ENCODE measurements at regions not wholly inside any gene's neighbourhood (a gene's known extent, or its start where the extent isn't known, plus 50 kb on each side); places are given as distances from the start of the nearest gene placed in this dataset.

DNA sequence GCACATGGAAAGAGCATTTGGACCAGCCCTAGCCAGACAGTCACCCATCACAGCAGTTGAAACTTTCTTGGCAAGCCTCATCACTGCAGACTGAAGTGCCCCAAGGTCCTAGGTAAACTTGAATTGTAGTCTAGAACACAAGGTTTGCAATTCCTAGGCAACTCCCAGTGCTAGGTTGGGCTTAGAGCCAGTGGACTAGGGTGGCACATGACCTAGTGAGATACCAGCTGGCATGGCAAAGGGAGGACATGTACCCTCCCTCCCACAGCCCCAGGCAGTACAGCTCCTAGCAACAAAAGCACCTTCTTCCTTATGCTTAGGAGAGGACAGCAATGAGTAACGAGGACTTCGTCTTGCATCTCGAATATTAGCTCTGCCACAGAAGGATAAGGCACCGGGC is 889.5 kb downstream of the JRKL start:
- no peaks in the 10 kb centered on the region for H3K9me3 Mint-ChIP-seq
- H3K4me3 ChIP-seq, result no peak overlapping the region
- no peaks in the 10 kb centered on the region for H3K4me1 Mint-ChIP-seq
- no peak overlapping the region for H3K4me3 Mint-ChIP-seq
- H3K79me2 ChIP-seq (replicated peaks; ENCODE audit: insufficient read depth), result no peaks in the 10 kb centered on the region
- H3K9me2 ChIP-seq (ENCODE audit: insufficient read depth), result no peaks in the 10 kb centered on the region; the same call in 1 of the 2 replicates
- H3K4me2 ChIP-seq, result no peak overlapping the region
- H3F3A ChIP-seq (replicated peaks; ENCODE audit: low read depth), result no peaks in the 10 kb centered on the region
- no peak overlapping the region for H3K27ac Mint-ChIP-seq
- H3K27me3 ChIP-seq (ENCODE audit: insufficient read depth), result no peaks in the 10 kb centered on the region
- no peak overlapping the region for H3K27ac ChIP-seq (ENCODE audit: low read depth)
- no peaks in the 10 kb centered on the region for H3K4me1 ChIP-seq (ENCODE audit: insufficient read depth)
- no peaks in the 10 kb centered on the region for H3K36me3 ChIP-seq (ENCODE audit: insufficient read depth)
- H3K27me3 Mint-ChIP-seq (ENCODE audit: insufficient read depth, low read depth, poor library complexity), result no peaks in the 10 kb centered on the region
- TF ChIP-seq EZH2phosphoT487 (IDR thresholded peaks at IDR 0.05; ENCODE audit: unreplicated experiment) (no peak), ZNF331 (CRISPR knock-in tag; IDR thresholded peaks at IDR 0.05; ENCODE audit: low read depth) (no peak), POLR2AphosphoS5 (IDR thresholded peaks at IDR 0.05; ENCODE audit: low read depth) (no peak), STAT1 (IDR thresholded peaks at IDR 0.05; ENCODE audit: unreplicated experiment) (no peak), EZH2 (IDR thresholded peaks at IDR 0.05; ENCODE audit: low read depth, unreplicated experiment) (no peak), NANOG (IDR thresholded peaks at IDR 0.05; ENCODE audit: borderline replicate concordance) (no peak), JUNB (IDR thresholded peaks at IDR 0.05; ENCODE audit: unreplicated experiment) (no peak), ZNF114 (CRISPR knock-in tag; IDR thresholded peaks at IDR 0.05) (no peak), CREB1 (CRISPR knock-in tag; IDR thresholded peaks at IDR 0.05; ENCODE audit: low read depth) (no peak)
- TF ChIP-seq, protein P1, sequence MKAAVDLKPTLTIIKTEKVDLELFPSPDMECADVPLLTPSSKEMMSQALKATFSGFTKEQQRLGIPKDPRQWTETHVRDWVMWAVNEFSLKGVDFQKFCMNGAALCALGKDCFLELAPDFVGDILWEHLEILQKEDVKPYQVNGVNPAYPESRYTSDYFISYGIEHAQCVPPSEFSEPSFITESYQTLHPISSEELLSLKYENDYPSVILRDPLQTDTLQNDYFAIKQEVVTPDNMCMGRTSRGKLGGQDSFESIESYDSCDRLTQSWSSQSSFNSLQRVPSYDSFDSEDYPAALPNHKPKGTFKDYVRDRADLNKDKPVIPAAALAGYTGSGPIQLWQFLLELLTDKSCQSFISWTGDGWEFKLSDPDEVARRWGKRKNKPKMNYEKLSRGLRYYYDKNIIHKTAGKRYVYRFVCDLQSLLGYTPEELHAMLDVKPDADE (IDR thresholded peaks at IDR 0.05), result no peak
- TF ChIP-seq, protein P2, sequence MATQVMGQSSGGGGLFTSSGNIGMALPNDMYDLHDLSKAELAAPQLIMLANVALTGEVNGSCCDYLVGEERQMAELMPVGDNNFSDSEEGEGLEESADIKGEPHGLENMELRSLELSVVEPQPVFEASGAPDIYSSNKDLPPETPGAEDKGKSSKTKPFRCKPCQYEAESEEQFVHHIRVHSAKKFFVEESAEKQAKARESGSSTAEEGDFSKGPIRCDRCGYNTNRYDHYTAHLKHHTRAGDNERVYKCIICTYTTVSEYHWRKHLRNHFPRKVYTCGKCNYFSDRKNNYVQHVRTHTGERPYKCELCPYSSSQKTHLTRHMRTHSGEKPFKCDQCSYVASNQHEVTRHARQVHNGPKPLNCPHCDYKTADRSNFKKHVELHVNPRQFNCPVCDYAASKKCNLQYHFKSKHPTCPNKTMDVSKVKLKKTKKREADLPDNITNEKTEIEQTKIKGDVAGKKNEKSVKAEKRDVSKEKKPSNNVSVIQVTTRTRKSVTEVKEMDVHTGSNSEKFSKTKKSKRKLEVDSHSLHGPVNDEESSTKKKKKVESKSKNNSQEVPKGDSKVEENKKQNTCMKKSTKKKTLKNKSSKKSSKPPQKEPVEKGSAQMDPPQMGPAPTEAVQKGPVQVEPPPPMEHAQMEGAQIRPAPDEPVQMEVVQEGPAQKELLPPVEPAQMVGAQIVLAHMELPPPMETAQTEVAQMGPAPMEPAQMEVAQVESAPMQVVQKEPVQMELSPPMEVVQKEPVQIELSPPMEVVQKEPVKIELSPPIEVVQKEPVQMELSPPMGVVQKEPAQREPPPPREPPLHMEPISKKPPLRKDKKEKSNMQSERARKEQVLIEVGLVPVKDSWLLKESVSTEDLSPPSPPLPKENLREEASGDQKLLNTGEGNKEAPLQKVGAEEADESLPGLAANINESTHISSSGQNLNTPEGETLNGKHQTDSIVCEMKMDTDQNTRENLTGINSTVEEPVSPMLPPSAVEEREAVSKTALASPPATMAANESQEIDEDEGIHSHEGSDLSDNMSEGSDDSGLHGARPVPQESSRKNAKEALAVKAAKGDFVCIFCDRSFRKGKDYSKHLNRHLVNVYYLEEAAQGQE (IDR thresholded peaks at IDR 0.05; ENCODE audit: unreplicated experiment), result no peak
- TF ChIP-seq, protein P3, sequence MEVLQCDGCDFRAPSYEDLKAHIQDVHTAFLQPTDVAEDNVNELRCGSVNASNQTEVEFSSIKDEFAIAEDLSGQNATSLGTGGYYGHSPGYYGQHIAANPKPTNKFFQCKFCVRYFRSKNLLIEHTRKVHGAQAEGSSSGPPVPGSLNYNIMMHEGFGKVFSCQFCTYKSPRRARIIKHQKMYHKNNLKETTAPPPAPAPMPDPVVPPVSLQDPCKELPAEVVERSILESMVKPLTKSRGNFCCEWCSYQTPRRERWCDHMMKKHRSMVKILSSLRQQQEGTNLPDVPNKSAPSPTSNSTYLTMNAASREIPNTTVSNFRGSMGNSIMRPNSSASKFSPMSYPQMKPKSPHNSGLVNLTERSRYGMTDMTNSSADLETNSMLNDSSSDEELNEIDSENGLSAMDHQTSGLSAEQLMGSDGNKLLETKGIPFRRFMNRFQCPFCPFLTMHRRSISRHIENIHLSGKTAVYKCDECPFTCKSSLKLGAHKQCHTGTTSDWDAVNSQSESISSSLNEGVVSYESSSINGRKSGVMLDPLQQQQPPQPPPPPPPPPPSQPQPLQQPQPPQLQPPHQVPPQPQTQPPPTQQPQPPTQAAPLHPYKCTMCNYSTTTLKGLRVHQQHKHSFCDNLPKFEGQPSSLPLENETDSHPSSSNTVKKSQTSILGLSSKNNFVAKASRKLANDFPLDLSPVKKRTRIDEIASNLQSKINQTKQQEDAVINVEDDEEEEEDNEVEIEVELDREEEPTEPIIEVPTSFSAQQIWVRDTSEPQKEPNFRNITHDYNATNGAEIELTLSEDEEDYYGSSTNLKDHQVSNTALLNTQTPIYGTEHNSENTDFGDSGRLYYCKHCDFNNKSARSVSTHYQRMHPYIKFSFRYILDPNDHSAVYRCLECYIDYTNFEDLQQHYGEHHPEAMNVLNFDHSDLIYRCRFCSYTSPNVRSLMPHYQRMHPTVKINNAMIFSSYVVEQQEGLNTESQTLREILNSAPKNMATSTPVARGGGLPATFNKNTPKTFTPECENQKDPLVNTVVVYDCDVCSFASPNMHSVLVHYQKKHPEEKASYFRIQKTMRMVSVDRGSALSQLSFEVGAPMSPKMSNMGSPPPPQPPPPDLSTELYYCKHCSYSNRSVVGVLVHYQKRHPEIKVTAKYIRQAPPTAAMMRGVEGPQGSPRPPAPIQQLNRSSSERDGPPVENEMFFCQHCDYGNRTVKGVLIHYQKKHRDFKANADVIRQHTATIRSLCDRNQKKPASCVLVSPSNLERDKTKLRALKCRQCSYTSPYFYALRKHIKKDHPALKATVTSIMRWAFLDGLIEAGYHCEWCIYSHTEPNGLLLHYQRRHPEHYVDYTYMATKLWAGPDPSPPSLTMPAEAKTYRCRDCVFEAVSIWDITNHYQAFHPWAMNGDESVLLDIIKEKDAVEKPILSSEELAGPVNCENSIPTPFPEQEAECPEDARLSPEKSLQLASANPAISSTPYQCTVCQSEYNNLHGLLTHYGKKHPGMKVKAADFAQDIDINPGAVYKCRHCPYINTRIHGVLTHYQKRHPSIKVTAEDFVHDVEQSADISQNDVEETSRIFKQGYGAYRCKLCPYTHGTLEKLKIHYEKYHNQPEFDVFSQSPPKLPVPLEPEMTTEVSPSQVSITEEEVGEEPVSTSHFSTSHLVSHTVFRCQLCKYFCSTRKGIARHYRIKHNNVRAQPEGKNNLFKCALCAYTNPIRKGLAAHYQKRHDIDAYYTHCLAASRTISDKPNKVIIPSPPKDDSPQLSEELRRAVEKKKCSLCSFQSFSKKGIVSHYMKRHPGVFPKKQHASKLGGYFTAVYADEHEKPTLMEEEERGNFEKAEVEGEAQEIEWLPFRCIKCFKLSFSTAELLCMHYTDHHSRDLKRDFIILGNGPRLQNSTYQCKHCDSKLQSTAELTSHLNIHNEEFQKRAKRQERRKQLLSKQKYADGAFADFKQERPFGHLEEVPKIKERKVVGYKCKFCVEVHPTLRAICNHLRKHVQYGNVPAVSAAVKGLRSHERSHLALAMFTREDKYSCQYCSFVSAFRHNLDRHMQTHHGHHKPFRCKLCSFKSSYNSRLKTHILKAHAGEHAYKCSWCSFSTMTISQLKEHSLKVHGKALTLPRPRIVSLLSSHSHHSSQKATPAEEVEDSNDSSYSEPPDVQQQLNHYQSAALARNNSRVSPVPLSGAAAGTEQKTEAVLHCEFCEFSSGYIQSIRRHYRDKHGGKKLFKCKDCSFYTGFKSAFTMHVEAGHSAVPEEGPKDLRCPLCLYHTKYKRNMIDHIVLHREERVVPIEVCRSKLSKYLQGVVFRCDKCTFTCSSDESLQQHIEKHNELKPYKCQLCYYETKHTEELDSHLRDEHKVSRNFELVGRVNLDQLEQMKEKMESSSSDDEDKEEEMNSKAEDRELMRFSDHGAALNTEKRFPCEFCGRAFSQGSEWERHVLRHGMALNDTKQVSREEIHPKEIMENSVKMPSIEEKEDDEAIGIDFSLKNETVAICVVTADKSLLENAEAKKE (CRISPR knock-in tag; IDR thresholded peaks at IDR 0.05), result no peak
- TF ChIP-seq, protein P4, sequence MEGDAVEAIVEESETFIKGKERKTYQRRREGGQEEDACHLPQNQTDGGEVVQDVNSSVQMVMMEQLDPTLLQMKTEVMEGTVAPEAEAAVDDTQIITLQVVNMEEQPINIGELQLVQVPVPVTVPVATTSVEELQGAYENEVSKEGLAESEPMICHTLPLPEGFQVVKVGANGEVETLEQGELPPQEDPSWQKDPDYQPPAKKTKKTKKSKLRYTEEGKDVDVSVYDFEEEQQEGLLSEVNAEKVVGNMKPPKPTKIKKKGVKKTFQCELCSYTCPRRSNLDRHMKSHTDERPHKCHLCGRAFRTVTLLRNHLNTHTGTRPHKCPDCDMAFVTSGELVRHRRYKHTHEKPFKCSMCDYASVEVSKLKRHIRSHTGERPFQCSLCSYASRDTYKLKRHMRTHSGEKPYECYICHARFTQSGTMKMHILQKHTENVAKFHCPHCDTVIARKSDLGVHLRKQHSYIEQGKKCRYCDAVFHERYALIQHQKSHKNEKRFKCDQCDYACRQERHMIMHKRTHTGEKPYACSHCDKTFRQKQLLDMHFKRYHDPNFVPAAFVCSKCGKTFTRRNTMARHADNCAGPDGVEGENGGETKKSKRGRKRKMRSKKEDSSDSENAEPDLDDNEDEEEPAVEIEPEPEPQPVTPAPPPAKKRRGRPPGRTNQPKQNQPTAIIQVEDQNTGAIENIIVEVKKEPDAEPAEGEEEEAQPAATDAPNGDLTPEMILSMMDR (conservative IDR thresholded peaks at IDR 0.05; ENCODE audit: low read depth in 2 of 2), result no peak
- H4K20me1 ChIP-seq (replicated peaks; ENCODE audit: insufficient read depth), result no peaks in the 10 kb centered on the region
- DNase-seq (ENCODE audit: low spot score) (no peak), ATAC-seq (no peak)
- no peaks in the 10 kb centered on the region for H3K36me3 Mint-ChIP-seq (ENCODE audit: low read depth)
- no peak overlapping the region for H2AFZ ChIP-seq

All from GM23338 (cell line).